Skeletal muscle cell (primary cell): ENCODE measurements at regions not wholly inside any gene's neighbourhood (a gene's known extent, or its start where the extent isn't known, plus 50 kb on each side); places are given as distances from the start of the nearest gene placed in this dataset.

Experiments used
- DNase-seq: peaks from one replicate; pipeline ENCODE4 v3.0.0-alpha.2; 2010; ENCODE audit warnings: low read depth
- H3K4me3 ChIP-seq: 2 replicates; pipeline ENCODE4 v1.5.1; 2011; ENCODE audit warnings: low read depth, mild to moderate bottlenecking, control low read depth, low read length, moderate library complexity

DNA sequence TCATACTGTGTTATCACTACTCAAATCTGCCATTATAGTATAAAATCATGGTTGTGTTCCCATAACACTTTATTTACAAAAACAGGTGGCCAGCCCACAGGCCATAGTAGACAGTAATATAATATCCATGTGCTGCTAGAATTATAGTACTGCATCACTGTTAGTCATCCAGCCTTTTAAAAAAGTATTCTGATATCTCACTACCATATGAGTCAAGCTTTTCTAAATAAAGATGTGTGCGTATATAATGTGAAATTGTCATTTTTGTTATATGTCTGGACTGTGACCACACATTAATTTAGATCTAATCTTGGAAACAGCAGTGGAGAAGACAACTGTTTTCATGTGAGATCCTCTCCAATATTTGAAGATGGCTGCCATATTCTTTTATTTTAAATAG is 1049.1 kb upstream of the GOT2 start:
- no peak overlapping the region for H3K4me3 ChIP-seq
- DNase-seq, result no peak

DNA sequence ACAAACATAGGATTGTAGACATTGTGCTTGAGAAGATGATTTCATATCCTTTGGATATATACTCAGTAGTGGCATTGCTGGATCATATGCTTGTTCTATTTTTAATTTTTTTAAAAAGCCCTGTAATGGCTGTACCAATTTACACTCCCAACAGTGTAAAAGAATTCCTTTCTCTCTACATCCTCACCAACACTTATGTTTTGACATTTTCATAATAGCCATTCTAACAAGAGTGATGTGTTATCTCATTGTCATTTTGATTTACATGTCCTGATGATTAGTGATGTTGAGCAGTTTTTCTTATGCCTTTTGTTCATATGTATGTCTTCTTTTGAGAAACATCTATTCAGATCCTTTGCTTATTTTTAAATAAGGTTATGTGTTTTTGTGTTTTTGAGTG is 1039.2 kb upstream of the GOT2 start:
- H3K4me3 ChIP-seq, result no peak overlapping the region
- DNase-seq, result no peak

DNA sequence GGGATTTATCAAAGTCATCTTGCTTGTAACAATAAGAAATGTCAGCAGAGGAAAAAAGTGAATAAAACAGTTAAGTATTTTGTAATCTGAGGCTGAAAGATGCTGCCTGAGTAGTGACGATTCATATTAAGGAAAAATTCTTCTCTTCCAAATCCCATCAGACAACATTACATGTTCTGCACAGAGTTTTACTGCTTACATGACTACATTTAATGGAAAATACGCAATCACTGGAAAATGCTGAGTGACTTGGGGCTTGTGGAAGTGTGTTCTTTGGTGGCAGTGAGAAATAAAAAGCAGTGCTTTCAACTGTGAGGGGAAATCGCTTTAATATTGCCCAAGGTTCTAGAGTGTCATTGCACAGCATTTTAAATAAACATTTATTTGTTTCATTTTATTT is 1025.2 kb upstream of the GOT2 start:
- no peak for DNase-seq
- no peak overlapping the region for H3K4me3 ChIP-seq

DNA sequence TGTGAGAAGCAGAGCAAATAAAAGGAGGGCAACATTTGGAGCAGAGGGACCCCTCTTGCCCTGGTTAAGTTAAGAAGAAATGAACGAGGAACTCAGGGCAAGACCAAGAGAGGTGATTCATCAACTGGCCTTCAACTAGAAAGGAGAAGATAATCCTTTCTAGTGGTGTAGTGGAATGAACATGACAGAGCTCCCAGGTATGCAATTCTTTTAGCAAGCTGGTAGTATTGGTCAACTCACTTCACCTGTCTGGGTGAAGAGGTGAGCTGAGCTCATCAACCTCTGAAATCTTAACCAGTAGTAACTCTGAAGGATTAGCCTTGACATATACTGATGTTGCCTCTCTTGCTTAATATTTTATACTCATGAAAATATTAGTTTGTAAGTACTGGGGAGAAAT is 1024.7 kb upstream of the GOT2 start:
- H3K4me3 ChIP-seq, result no peak overlapping the region
- DNase-seq, result no peak

DNA sequence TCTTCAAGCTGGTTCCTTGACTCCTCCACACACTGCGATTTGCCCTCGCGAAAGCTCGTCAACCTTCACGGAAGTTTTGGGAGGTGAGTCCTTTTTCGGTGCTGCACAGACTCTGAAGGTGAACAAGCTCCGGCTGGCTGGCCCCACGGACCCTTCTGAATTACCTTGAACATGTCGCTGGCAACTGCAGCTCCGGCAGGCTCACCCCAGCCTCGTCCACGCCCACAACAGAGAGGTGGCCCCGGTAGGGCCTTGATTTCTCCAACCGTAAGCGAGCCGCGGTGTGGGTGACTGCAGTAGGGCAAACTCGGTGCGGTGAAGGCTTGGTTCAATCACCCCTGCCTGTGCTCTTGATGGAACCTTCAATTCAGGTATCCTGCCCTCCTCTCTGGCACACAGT is 1020.7 kb upstream of the GOT2 start:
- no peak for DNase-seq

DNA sequence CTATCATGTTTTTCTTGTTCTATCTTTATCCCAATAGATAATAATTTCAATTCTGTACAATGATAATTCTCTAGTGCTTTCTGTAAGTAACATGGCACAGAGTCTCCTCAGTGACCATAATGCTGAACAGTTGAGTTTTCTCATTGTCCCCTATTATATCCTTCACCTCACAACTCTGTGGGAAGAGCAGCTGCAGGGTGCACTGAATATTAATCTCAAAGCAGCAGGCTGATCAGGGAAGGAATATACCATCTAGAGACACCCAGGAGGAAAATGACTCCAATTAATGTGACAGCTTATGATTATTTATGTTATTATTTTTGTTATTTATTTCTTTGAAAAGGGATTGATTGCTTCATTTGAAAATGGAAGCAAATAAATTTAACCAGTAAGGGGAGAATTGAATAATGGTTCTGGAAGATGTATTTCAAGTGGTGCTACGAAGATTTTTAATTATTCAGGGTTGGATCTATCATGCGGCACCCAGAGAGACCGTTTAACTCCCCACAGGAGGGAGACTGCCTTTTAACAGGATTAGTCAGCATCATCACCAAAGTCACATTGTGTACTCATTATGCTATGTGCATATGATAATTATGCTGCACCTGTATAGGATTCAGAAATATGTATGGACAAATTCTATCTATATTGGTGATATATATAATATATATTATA is 1015.7 kb upstream of the GOT2 start:
- DNase-seq, result no peak

More for the DNA sequence above, 1020.7 kb upstream of the GOT2 start:
- no peak overlapping the region for H3K4me3 ChIP-seq

DNA sequence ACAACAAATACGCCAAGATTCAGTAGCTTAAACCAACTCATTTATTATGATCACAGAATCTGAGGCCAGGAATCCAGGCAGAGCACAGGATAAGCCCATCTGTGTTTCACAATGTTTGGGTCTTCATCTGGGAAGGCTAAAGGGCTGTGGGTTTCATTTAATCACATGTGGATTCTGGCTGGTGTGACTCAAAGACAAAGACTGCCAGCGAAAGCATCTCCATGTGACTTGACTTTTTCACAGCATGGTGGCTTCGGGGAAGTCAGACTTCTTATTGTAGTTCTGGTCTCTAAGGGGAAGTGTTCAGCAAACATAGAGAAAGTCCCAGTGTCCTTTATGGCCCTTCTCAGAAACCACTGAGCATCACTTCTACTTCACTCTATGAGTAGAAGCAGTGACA is 1014.4 kb upstream of the GOT2 start:
- no peak for DNase-seq
- no peak overlapping the region for H3K4me3 ChIP-seq

More for the DNA sequence above, 1015.7 kb upstream of the GOT2 start:
- no peak overlapping the region for H3K4me3 ChIP-seq

DNA sequence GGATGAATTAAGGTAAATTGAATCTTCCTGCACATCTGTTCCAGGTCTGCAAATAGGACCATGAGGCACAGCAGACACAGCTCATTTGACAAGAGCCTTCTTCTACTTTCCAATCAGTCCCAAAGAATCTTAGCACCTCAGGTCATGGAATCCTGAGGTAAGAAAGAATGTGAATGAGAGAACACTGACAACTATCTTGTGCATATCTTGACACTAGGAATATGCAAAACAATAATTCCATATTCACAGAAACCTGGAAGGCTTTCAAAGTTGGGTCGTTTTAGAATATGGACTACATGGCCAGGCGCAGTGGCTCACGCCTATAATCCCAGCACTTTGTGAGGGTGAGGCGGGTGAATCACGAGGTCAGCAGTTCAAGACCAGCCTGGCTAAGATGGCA is 1009.4 kb upstream of the GOT2 start:
- DNase-seq, result no peak
- no peak overlapping the region for H3K4me3 ChIP-seq

DNA sequence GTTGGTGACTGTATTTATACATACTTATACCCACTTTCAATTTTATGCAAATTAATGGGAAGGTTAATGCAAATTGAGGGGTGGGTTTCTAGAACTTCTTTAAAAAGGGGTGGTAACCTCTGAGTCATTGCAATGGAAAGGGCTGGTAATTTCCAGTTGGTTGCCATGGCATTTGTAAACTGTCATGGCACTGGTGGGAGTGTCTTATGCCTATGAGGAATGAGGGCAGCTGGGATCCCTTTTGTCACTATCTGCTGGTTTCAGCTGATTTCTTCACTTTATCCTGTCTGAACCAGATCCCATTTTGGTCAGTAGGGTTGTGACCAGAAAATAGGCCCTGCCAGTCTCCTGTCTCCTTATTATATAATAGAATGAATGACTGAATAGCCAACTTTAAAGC is 1006.7 kb upstream of the GOT2 start:
- no peak for DNase-seq
- H3K4me3 ChIP-seq, result no peak overlapping the region

DNA sequence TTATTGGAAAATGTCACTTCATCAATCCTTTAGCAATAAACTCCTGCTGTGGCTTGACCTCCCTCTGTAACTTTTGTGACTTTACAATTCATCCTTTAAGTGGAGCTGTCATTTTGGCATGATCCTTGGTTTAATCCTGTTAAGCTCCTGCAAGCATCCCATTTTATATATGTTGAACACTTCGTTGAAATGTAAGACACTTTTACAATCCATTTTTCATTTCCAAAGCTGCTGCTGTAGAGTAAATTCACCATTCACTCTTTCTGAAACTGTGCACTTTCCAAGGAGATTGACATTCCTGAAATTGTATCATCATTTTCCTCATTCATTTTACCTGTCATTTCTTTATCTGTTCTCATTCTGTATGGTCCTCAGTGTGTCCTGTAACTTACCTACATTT is 1003.2 kb upstream of the GOT2 start:
- no peak overlapping the region for H3K4me3 ChIP-seq
- no peak for DNase-seq

DNA sequence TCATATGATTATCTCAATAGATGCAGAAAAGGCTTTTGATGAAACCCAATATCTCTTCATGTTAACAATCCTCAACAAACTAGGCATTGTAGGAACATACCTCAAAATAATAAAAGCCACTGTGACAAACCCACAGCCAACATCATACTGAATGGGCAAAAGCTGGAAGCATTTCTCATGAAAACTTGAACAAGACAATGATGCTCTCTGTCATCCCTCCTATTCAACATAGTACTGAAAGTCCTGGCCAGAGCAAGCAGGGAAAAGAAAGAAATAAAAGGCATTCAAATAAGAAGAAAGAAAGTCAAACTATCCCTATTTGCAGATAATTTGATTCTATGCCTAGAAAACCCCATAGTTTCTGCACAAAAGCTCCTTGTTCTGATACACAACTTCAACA is 999.2 kb upstream of the GOT2 start:
- DNase-seq, result no peak
- no peak overlapping the region for H3K4me3 ChIP-seq

DNA sequence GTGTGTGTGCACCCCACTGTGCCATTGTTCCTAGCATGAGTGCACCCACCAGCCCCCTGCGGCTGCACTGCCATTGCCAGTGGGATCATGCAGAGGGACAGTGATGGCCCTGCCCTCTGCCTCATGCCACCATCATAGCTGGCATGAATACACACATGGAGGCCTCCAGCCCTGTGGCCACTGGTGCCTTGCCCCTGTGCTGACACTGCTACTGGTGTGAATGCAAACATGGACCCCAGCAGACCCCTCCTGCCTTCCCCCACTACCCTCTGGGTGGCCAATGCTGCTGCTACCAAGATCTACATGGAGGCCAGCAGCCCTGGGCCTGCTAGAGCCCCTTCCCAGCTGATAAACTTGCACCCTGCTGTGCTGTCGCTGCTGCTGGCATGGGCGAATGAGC is 995.5 kb upstream of the GOT2 start:
- DNase-seq, result no peak
- H3K4me3 ChIP-seq, result no peak overlapping the region

DNA sequence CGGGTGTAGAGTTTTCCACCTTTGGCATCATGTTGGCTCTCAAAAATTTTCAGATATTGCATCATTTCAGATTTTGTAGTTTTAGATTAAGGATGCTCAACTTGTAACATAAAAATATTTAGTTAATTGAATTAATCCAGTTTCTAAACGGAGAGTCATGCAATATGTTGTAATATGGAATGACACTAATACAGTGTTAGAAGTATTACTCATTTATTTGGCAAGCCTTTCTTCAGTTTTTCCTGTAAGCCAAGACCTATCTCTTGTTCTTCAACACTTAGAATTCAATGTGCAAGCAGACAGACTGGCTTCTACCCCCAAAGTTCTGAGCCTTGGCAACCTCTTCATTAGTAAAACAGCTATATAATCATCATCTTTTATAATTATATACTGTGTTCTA is 985.0 kb upstream of the GOT2 start:
- no peak overlapping the region for H3K4me3 ChIP-seq
- DNase-seq, result no peak

DNA sequence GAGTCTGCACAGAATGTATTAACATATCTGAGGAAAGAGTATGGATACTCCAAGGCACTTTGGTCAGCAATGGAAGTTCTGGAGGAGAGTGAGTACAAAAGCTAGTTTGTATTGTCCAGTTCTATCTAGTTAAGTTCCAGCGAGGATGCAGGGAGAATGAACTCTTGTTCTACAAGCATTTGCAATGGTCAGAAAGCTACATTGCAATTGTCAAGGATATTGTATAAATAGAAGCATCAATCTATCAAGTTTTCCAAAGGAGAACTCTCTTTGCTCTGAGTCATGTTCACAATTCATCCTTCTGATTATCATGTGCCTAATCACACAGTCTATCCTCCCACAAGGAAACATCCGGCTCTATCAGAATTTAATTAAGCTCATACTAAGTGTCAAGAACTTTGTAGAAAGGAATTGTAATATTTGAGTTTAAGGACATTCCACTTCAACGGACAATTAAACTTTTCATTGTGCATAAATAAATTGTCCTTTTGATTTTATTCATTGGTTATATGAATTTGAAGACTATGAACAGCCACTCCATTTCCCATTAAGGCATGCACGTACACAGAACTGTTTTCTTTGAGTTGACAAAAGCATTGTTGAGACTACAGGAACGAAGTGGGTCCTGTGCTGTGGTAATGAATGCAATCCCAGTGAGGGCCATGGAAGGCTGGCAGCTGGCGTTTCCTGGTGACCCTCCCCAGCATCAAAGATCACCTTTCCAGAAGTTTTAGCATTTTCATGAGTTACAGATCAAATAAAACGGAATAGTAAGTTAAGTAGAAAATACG is 973.5 kb upstream of the GOT2 start:
- DNase-seq, result no peak
- H3K4me3 ChIP-seq, result no peak overlapping the region

DNA sequence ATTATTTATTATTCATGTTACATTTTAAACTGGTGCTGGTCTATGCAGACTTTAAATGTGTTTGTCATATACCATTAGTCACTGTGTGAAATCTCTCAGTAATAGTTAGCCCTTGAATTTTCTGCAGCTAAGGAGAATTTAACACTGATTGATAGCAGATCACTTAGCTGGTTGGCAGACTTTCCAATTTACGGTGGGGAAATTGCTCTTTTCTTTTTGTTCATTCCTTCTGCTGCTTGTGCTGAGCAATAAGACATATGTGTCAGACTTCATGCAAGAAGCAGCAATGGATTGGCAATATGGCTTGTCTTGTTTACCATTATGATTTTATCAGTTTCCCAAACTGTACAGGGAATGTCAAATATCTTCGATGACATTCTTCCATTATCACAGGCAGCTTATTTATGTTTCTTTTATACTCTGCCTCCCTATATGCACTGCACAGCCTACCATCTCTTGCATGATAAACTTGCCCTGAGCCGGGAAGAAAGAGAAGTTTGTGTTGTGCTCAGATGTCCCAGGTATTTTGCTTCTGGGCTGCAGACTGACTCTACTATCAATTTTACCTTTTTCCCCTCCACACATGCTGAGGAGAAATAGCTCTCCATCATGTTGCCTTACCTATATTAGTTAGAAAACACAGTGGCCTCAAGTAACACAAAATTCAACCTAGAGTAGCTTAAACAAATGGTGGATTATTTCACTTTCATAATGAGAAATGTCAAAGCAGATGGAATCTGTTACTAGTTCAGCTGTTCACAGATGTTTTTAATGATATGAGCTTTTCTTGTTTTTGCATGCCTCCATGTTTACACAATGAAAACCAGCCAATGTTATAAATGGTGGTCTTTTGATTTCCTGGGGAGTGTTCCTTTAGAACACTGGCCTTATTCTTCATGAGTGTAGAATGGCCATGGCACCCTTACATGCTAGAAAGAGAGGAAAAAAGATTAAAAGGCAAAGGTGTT is 968.1 kb upstream of the GOT2 start:
- H3K4me3 ChIP-seq, result no peak overlapping the region
- no peak for DNase-seq

DNA sequence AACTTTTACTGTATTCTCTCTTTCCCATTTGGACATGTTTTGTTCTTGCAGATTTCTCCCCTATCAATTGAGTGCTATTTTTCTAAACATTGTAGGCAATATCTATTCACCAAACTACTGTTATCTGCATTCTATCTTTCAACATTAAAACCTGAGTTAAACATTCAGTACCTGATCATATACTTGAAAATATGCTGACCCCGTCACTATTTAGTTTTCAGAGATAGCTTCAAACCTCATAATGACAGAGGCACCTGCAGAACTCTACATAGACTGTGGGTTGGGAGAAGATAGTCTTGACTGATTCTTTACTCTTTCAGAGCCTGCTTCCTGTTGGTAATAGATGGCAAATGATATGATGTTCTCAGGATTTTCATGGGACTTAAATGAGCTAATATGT is 965.7 kb upstream of the GOT2 start:
- no peak for DNase-seq
- no peak overlapping the region for H3K4me3 ChIP-seq

DNA sequence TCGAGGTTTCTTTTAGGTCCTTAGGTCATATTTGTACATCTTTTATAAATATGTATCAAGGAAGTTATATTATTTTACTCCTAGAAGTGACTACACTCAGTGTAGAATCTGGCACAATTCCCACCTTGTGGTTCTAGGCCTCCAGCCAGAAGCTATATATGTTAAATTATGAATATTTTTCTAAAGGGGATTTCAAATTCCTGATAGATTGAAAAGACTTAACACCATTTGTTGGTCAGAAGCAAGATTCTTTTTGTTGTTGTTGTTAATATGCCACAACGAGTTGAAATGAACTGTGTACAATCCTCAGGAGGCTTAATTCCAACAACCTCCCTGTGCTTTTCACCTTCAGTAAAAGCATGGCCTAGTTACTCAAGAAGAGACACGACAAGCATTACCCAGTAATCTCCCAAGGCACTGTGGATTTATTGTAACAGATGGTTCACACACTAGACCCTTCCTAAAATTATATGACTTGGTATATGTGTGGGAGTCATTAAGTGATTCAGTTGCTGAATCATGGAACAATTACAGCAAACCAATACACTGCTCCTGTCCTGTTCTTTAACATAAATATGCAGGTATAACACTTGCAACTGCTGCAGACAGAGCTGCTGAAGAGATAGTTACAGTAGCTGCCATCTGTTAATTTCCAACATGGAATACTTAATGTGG is 964.4 kb upstream of the GOT2 start:
- peak; percentile 92 for DNase-seq
- no peak overlapping the region for H3K4me3 ChIP-seq

DNA sequence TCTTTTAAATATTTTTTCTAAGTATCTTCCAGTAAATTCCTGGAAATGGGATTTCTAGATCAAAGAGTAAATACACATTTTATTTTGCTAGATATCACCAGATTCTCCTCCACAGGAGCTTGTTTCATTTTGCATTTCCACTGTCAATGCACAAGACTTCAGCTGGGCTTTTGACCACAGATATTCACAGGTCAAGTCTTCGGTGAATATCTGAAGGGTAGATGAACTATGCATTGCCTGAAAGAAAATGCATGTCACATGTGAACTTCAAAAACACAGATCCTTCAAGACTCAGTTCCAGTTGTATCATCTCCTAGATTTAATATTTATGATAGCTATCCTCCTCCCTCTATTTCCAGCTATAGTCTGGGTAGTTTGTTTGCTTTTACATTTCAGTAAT is 963.6 kb upstream of the GOT2 start:
- DNase-seq, result peak; percentile 43
- no peak overlapping the region for H3K4me3 ChIP-seq

DNA sequence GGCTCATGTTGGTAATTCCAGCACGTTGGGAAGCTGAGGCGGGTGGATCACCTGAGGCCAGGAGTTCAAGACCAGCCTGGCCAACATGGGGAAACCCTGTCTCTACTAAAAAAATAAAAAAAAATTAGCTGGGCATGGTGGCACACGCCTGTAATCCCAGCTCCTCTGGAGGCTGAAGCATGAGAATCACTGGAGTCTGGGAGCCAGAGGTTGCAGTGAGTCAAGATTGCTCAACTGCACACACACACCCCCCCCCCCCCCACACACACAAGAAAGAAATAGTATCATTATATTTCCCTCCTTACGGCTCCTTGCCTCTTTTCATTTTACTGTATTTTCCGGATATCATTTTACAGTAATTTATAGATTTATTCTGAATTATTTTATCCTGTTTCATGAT is 963.1 kb upstream of the GOT2 start:
- DNase-seq, result peak; percentile 33
- no peak overlapping the region for H3K4me3 ChIP-seq

DNA sequence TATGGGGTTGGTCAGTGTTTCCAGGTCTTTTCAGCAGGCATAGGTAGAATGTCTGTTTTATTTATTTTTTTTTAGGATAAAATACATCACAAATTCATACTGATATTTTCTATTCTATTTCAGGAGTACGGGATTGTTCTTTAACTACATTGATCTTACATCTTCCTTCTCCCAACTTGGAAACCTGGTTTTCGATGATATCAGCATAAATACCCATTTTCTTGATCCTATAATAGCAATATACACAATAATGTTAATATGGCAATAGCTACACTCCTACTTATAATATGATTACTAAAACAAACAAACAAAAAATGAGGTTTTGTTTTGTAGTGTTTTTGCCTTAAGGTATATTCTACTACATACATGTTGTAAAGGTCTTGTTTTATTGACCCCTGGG is 962.4 kb upstream of the GOT2 start:
- DNase-seq, result no peak
- H3K4me3 ChIP-seq, result no peak overlapping the region
